GM21717 (cell line): ENCODE measurements at regions not wholly inside any gene's neighbourhood (a gene's known extent, or its start where the extent isn't known, plus 50 kb on each side); places are given as distances from the start of the nearest gene placed in this dataset.
"Not testable (repeated sequence)": the region's sequence is repeated elsewhere in the genome, so short reads cannot be mapped to it uniquely, and the experiment has no call there.

ENCODE experiments used
- ATAC-seq: cut with Tn5 transposase; IDR thresholded peaks from one replicate; pipeline ENCODE4 v1.9.1; 2021; ENCODE audit warnings: mild to moderate bottlenecking, moderate library complexity; ENCODE audit not compliant: unreplicated experiment

- ATAC-seq, result no peak
Measured at GRCh38 chr9:38134611-38135237, 65.7 kb upstream of the SHB start.

GRCh38 chr9:38133595-38133994 lies 64.6 kb upstream of the SHB start:
- ATAC-seq, result no peak

DNA sequence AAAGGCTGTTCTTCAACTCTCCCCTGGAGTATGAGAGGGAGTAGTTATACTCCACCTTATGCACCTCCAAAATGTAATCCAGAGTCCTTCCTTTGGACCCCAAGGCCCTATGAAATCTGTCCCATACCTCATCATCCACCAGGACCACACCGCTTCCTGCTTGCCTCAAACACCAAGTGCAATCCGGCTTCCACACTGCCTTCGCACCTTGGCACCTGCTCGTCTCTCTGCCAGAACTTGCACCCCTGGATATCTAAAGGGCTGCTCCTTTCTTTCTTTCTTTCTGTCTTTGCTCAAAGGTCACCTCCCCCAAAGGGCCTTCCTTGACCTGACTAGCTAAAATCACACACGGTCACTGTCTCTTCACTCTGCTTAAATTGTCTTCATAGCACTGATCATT lies 63.9 kb upstream of the SHB start:
- ATAC-seq, result no peak

- ATAC-seq, result no peak
Measured at GRCh38 chr9:38131729-38132128, 62.7 kb upstream of the SHB start.

DNA sequence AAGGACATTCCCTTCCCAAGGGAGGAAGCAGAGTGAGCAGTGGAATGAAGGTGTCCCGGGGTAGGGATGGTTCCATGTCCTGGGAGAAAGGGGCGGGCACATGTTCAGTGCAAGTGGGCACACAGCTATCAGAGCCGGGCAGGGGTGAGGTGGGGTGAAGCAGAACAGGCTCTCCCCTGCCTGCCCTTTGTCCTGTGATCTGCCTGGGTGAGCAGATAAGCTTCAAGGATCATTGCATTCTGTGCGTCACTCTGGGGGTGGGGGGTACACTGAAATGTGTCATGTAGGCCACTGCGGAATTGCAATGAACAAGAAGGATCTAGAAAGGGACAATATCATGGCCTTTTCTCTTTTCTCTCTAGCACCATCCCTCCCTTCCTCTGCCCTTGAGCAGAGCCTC lies 61.7 kb upstream of the SHB start:
- ATAC-seq, result no peak

DNA sequence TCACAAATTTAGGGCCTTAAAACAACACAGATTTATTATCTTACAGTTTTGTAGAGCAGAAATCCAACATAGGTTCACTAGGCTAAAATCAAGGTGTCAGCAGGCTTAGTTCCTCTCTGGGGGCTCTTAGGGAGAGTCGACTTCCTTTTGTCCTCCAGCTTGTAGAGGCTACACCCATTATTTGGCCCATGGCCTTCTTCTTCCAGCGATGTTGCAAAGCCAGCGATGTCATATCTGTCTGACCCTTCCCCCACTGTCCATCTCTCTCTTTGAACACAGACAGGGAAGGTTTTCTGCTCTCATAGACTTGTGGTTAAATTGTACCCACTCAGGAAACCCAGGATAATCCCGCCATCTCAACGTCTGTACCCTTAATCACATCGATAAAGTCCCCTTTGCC lies 60.3 kb upstream of the SHB start:
- ATAC-seq, result no peak

- ATAC-seq, result no peak
Measured at GRCh38 chr9:38128752-38129270, 59.8 kb upstream of the SHB start.

DNA sequence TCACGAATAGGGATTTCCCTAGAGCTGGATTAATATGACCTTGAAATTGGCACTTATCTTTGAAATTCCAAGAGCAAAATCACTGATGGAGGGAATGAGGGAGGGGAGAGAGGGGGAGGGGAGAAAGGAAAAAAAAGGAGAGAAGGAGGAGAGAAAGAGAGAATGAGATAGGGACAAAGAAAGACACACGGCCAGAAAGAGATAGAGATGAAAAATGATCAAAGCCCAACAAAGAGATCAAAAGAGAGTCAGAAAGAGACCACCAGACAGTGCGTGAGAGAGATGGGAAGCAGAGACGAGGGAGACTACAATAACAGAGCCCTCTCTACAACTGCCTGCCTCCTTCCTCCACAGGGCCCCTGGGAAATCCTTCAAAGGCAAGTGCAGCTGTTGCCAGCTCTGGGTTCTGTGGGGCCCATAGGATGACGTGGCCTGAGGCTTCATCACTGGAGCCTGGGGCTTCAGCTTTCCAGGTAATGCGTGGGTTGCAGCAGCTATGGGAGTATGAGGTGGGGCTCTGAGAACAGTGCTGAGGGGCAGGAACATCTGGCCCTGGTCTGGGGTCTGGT lies 58.3 kb upstream of the SHB start:
- no peak for ATAC-seq

DNA sequence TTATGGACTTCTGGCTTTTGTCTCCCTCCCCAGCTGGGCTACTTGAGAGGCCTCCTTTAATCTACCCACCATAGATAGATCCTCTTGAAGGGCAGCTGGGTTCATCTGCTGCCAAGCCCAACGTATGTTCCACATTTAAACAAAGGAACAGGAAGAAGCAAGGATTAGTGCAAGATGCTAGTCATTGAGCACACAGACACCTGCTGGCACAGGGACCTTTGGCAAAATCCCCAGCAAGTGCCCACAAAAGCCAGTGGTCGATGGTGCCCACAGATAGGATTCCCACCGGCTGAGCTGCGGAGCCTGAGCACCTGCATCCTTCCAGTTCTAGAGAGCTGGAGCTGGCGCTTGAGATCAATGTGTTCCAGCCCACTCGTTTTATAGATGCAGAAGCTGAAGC lies 57.7 kb upstream of the SHB start:
- ATAC-seq, result no peak

GRCh38 chr9:38125889-38126288 lies 56.9 kb upstream of the SHB start:
- ATAC-seq, result no peak

- ATAC-seq, result not testable (repeated sequence)
Measured at GRCh38 chr9:38123359-38123758, 54.3 kb upstream of the SHB start.

GRCh38 chr9:38120961-38121360 lies 51.9 kb upstream of the SHB start:
- ATAC-seq, result no peak

DNA sequence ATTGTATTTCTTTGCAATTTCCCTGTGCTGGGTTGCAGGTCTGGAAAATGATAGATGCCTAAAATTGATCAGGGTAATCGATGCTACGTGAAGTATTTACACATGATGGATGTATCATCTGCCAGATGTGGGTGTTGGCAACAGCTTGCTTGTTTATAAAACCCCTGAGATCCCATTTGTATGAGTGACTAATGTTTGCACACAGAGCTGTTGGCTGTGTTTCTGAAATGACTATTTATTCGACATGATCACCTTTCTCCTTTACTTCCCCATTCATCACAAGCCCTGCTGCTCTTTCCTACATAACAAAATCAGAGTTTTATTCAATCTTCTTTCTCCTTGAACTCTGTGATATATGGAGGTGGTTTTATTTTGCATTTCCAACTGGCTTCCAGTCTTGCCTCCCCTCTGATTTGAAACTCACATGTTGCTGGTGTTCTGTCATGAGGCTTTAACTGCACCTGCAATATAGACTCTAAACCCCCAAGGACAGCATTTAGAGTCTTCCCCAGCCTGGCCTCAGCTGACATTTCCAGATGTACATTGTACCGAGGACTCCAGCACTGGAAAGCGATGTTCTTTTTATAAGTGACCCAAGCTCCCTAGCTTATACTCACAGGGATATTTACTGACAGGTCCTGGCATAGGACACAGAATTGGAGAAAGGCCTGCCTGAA lies 50.7 kb upstream of the SHB start:
- no peak for ATAC-seq

GRCh38 chr9:38118862-38119438 lies 49.9 kb upstream of the SHB start:
- no peak for ATAC-seq
